ACHN (cell line): ENCODE measurements at regions not wholly inside any gene's neighbourhood (a gene's known extent, or its start where the extent isn't known, plus 50 kb on each side); places are given as distances from the start of the nearest gene placed in this dataset.

ENCODE experiments used
- DNase-seq: peaks from one replicate; pipeline ENCODE4 v3.0.0-alpha.2; 2015
- in situ Hi-C: cut with HindIII; loops from 2 replicates; pipeline ENCODE4 v1.10.0; 2017; ENCODE audit warnings: low sequenced_read_pairs, low pct_ligation_motif_present, low pct_unique_long_range_greater_than_20kb

- in situ Hi-C loops: no loop called here
- no peak for DNase-seq
Measured at GRCh38 chr9:107949061-107949460, 459.5 kb upstream of the KLF4 start.

- DNase-seq: no peak
- in situ Hi-C loops: no loop called here
Measured at GRCh38 chr9:107948601-107949000, 459.0 kb upstream of the KLF4 start.

- DNase-seq: no peak
- in situ Hi-C loops: no loop called here
Measured at GRCh38 chr9:107948086-107948485, 458.5 kb upstream of the KLF4 start.

DNA sequence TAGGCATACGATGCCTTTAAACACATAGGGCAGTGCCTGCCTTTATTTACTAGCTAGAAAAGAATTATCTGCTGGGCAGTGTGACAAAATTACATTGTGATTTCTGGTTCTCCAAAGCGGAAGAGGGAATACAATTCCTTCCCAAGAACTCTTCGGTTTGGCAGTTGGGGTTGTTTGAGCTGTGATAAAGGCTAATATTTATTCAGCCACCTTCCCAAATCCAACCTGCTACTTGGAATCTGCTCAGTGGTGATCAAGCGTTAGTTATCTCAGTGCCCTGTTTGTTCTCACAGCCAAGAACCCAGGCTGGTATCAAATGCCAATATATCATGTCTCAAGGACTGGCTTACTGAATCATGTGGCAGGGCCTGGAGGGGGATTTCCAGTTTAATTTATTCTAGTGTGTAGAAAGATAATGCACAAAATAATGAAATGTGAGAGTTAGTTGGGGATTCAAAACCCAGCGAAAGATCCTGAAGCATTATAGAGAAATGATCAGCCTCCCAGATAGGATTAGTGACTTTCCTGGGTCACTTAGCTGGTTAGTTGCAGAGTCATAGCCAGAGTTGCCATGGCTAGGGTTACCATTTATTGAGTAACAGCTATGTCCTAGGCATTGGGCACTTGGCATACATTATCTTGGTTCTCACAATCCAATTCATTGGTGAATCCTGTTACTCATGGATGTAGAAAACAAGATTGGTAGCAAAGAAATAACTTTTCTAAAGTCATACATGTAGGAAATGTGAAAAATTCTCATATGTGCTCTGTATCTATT lies 457.0 kb upstream of the KLF4 start:
- no peak for DNase-seq
- in situ Hi-C loops: no loop called here

- no peak for DNase-seq
- in situ Hi-C loops: no loop called here
Measured at GRCh38 chr9:107945961-107946360, 456.4 kb upstream of the KLF4 start.

- DNase-seq: no peak
Measured at GRCh38 chr9:107945493-107945892, 455.9 kb upstream of the KLF4 start.

GRCh38 chr9:107944387-107944786 lies 454.8 kb upstream of the KLF4 start:
- in situ Hi-C loops: no loop called here
- no peak for DNase-seq

More at GRCh38 chr9:107945493-107945892, 455.9 kb upstream of the KLF4 start:
- in situ Hi-C loops: no loop called here

DNA sequence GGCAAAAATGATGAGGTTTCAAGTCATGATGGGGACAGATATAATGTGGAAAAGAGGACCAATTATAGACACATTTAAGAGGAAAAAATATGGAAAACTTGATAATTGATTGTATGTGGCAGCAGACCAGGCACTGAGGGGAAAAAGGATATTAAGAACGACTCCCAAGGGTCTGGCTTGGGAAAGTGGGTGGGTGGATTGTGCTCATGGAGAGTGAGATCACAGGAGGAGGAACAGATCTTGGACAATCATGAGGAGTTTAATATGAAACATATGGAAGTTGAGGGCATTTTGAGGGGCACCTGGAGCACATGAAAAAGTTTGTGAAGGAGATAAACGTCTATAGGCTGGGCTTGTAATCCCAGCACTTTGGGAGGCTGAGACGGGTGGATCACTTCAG lies 454.3 kb upstream of the KLF4 start:
- in situ Hi-C loops: no loop called here
- DNase-seq: no peak

DNA sequence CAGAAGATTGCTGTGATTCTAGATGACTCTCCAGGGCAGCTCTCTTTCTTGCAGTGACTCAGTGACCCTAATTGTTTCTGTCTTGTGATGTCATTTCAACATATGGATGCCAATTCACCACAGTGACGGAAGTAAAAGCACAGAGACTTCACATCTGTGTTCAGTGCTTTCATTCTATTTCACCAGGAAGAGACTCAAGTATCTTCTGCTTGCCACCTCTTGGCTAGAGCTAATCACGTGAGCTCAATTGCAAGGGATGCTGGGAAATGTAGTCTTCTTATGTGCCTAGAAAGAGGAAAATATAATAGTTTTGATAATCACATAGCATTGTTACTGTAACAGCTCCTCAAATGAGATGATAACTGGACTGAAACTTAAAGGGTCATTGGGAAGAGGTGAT lies 453.3 kb upstream of the KLF4 start:
- in situ Hi-C loops: no loop called here
- DNase-seq: no peak

DNA sequence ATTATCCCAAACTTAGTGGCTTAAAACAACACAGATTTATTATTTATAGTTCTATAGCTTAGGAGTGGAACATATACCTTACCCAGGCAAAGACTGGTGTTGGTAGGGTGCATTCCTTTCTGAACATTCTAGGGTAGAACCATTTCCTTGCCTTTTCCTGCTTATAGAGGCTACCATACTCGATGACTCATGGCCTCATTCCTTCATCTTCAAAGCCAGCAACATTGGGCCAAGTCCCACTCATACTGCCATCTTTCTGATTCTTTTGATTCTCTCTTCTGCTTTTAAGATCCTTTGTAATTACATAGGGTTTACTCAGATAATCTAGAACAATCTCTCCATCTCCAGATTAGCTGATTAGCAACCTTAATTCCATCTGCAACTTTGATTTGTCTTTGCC lies 452.7 kb upstream of the KLF4 start:
- in situ Hi-C loops: no loop called here
- DNase-seq: no peak

DNA sequence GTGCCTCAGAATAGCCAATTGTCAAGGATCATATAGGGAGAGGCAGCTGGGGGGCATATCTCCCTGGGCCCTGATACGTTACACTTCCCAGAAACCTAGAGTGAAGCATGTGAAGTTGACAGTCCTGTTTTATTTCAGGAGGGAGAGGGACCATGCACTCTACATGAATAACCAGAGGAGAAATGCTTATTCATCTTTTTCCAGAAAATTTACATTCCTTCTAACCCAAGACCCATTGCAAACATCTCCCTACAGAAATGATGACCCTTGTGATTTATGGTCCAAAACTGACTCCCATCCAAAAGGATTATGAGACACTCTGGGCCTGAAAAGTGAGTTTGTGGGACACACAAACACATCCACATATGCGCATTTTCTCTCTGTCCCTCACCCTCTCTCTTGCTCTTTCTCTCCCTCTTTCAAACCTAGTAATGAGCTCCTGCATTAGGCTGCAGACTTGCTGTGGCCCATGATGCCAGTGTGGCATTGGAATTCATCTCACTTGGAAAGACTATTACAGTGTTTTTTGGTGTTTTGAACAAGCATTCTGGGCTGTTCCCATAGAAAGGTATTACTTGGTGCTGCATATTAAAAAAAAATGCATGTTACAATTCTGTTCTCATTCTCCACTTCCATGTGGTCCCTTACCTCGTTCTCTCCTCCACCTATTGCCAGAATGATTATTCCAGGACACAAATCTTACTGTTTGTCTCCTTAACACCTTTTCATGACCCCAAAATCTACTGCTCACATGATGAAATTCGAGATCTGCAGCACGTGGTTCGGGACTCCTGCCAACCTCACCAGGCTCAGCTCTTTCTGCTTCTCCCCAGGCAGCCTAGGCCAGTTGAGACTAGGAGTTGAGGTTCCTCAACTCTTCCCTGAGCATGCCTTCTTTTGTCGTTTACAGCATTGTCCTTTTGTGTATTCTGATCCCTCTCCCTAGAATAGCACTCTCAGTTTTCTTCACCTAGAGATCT lies 451.3 kb upstream of the KLF4 start:
- in situ Hi-C loops: no loop called here

DNA sequence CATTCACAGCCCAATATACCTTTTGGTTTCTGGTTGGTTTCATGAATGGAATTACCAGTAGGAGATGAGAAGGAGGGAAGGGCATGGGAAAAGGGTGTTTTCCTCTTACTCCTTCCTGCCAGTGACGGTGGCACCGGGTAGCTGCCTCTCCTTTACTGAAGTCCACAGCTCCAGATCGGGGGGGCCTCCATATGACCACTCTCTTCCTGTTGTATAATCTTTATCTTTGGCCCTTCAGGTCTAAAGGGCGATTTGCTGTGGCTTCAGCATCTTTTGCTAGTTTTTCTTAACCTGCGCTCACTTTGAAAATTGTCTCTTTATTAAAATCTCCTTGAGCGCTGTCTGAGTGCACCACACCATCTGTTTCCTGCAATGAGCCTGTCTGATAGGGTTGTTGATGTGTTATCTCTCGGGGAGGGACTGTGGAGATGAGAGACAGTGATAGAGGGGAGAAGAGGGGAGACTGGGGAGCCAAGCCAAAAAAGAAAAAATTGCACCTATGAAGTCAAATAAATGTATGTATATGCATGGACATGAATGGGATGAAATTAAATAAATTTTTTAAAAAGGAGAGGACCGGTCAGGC lies 449.3 kb upstream of the KLF4 start:
- in situ Hi-C loops: no loop called here
- no peak for DNase-seq

More for the DNA sequence above, 451.3 kb upstream of the KLF4 start:
- DNase-seq: no peak

GRCh38 chr9:107935931-107936330 lies 446.4 kb upstream of the KLF4 start:
- no peak for DNase-seq
- in situ Hi-C loops: no loop called here

DNA sequence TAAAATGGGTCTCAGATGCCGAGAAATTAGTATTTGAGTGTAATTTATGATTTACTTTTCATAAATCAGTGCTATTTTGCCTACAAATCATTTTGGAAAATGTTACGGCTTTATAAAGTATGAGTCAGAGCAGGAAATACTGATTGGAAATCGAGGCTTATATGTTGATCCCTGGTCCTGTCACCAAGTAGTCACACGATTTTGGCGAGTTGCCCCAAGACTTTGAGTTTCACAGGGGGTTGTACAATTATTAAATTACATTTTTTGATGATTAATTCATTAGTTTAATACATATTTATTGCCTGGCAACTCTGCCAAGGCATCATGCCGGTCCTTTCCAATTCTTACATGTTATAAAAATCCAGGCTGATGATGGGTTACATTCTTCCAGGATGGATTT lies 443.9 kb upstream of the KLF4 start:
- in situ Hi-C loops: no loop called here
- DNase-seq: no peak

GRCh38 chr9:107933097-107933496 lies 443.5 kb upstream of the KLF4 start:
- DNase-seq: no peak
- in situ Hi-C loops: no loop called here

- DNase-seq: no peak
- in situ Hi-C loops: no loop called here
Measured at GRCh38 chr9:107932601-107933000, 443.0 kb upstream of the KLF4 start.

- in situ Hi-C loops: no loop called here
- DNase-seq: no peak
Measured at GRCh38 chr9:107932046-107932445, 442.5 kb upstream of the KLF4 start.

DNA sequence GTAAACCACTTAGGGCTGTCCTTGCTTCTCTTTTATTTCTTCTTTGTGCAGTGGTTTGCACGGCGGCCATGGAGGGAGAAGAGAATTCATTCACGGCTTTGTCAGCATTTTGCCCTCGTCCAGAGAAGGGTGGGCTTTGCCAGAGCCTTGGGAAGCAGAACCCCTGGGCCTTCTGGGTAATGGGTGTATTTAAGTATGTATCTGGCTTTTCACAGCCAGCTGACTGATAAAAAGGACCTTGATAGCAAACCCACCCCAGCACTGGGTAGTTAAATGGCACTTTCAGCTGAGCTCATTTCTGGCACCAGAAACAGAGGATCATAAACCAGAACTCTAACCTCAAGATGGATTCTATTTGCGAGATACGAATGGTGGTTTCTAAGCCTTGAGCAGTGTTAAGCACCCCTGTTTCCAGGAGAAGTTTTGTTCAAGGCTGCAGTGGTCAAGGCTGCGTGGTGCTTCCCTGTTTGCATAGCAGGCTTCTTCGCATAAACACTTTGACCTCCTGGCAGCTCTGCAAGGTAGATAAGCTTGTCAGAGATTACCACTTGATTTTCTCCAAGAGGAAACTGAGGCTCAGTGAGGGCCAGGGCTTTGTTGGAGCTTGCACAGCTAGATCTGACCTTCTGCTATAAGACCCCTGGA lies 441.6 kb upstream of the KLF4 start:
- DNase-seq: no peak
- in situ Hi-C loops: no loop called here

- DNase-seq: no peak
- in situ Hi-C loops: no loop called here
Measured at GRCh38 chr9:107929443-107929842, 439.9 kb upstream of the KLF4 start.
